SH-SY5Y (cell line): ENCODE measurements at regions not wholly inside any gene's neighbourhood (a gene's known extent, or its start where the extent isn't known, plus 50 kb on each side); places are given as distances from the start of the nearest gene placed in this dataset.

Experiments
- GATA2 ChIP-seq: IDR thresholded peaks from 2 replicates; pipeline ENCODE4 v1.6.1; 2011; ENCODE audit warnings: mild to moderate bottlenecking, low read depth, low read length
- GATA3 ChIP-seq: IDR thresholded peaks from 2 replicates; pipeline ENCODE4 v1.6.1; 2011; ENCODE audit warnings: low read depth, mild to moderate bottlenecking, low read length, moderate library complexity

DNA sequence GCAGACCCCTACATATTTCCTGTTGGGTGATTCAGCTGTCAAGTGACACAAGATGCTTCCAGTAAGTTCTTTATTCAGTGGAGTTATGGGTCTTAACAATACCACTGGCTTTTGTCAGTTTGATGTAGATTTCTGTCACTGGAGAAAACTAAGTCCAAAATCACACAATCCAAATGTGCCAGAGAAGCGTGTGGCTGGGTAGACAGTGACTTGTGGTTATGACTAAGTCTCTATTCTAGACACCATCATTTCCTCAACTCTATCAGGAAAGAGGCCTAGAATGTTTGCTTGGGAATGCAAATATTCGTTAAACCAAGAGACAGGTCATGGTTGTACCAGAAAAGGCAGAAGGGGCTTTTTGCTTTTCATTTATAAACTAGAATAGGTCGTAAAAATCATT is 54.4 kb upstream of the HS3ST1 start:
- no peak for TF ChIP-seq GATA2
- no peak for TF ChIP-seq GATA3

DNA sequence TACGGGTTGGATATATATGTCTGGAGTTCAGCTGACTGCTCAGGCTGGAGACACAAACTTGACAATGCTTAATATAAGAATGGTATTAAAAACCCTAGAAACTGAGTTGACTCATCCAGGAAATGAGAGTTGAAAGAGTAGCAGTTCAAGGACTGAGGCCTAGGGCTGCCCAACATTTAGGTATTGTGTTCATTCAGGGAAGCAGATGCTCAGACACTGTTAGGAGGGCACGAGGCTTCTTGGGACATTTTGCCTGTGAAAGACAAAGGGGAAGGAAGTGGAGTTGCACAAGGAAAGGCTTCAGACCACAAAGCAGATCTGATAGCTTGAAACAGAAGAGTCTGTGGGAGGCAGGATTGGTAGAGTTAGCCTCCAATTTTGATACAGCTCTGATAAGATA is 52.0 kb upstream of the HS3ST1 start:
- no peak for TF ChIP-seq GATA3
- TF ChIP-seq GATA2, result no peak
